Ectodermal cell (in vitro differentiated cells): ENCODE measurements at regions not wholly inside any gene's neighbourhood (a gene's known extent, or its start where the extent isn't known, plus 50 kb on each side); places are given as distances from the start of the nearest gene placed in this dataset.

Experiments
- H3K27ac ChIP-seq: 2 replicates; pipeline ENCODE4 v1.7.0; 2013; ENCODE audit warnings: mild to moderate bottlenecking, low read depth, low read length; ENCODE audit not compliant: insufficient read depth, poor library complexity, severe bottlenecking
- H3K27me3 ChIP-seq: 2 replicates; pipeline ENCODE4 v1.7.0; 2013; ENCODE audit warnings: mild to moderate bottlenecking, low read length; ENCODE audit not compliant: insufficient read depth, control insufficient read depth, poor library complexity, severe bottlenecking
- H3K36me3 ChIP-seq: one replicate; pipeline ENCODE4 v1.7.0; 2013; ENCODE audit warnings: low read length; ENCODE audit not compliant: control insufficient read depth, insufficient read depth
- H3K4me1 ChIP-seq: one replicate; pipeline ENCODE4 v1.7.0; 2013; ENCODE audit warnings: low read length; ENCODE audit not compliant: control insufficient read depth, insufficient read depth
- H3K4me3 ChIP-seq: 2 replicates; pipeline ENCODE4 v1.7.0; 2013; ENCODE audit warnings: low read depth, low read length, control low read depth; ENCODE audit not compliant: insufficient read depth
- H3K9me3 ChIP-seq: 2 replicates; pipeline ENCODE4 v1.7.0; 2013; ENCODE audit warnings: mild to moderate bottlenecking, low read length, moderate library complexity; ENCODE audit not compliant: control insufficient read depth
- WGBS, 2 experiments: methylation state at CpG; one replicate each; pipeline ENCODE4 v1.1.7; 2013; ENCODE audit warnings: missing lambda C conversion rate in 2 of 2; 5-methylcytosine and 5-hydroxymethylcytosine counted together

- WGBS, 2 experiments: 91 to 96% methylated on average over 4 of the region's 4 CpGs
- no peaks in the 10 kb centered on the region for H3K9me3 ChIP-seq
- H3K27me3 ChIP-seq: no peaks in the 10 kb centered on the region
- H3K36me3 ChIP-seq: no peaks in the 10 kb centered on the region
- no peak overlapping the region for H3K4me3 ChIP-seq
- no peaks in the 10 kb centered on the region for H3K4me1 ChIP-seq
- H3K27ac ChIP-seq: no peak overlapping the region
Observed at GRCh38 chr11:122604621-122605020, 50.9 kb upstream of the UBASH3B start.

- no peaks in the 10 kb centered on the region for H3K27me3 ChIP-seq
- H3K27ac ChIP-seq: no peak overlapping the region
- no peak overlapping the region for H3K4me3 ChIP-seq
- no peaks in the 10 kb centered on the region for H3K4me1 ChIP-seq
- H3K36me3 ChIP-seq: no peaks in the 10 kb centered on the region
- no peaks in the 10 kb centered on the region for H3K9me3 ChIP-seq
- WGBS, 2 experiments: 87 to 91% methylated on average over 7 of the region's 7 CpGs
Observed at GRCh38 chr11:122601141-122602125, 54.1 kb upstream of the UBASH3B start.

GRCh38 chr11:122600290-122600689 is 55.2 kb upstream of the UBASH3B start:
- Histone ChIP-seq H3K36me3 (no peaks in the 10 kb centered on the region), H3K4me1 (no peaks in the 10 kb centered on the region), H3K27me3 (no peaks in the 10 kb centered on the region), H3K9me3 (no peaks in the 10 kb centered on the region), H3K27ac (no peak overlapping the region), H3K4me3 (no peak overlapping the region)
- 96% methylated on average over 2 of the region's 2 CpGs for WGBS, 2 experiments

- Histone ChIP-seq H3K9me3 (no peaks in the 10 kb centered on the region), H3K4me3 (no peak overlapping the region), H3K27ac (no peak overlapping the region), H3K36me3 (no peaks in the 10 kb centered on the region), H3K27me3 (no peaks in the 10 kb centered on the region), H3K4me1 (no peaks in the 10 kb centered on the region)
Observed at GRCh38 chr11:122599434-122599833, 56.1 kb upstream of the UBASH3B start.

GRCh38 chr11:122598971-122599370 is 56.6 kb upstream of the UBASH3B start:
- Histone ChIP-seq H3K27ac (no peak overlapping the region), H3K36me3 (no peaks in the 10 kb centered on the region), H3K4me3 (no peak overlapping the region), H3K4me1 (no peaks in the 10 kb centered on the region), H3K27me3 (no peaks in the 10 kb centered on the region), H3K9me3 (no peaks in the 10 kb centered on the region)
- WGBS, 2 experiments: 87 to 94% methylated on average over 3 of the region's 3 CpGs

GRCh38 chr11:122597511-122597910 is 58.0 kb upstream of the UBASH3B start:
- no peak overlapping the region for H3K27ac ChIP-seq
- no peaks in the 10 kb centered on the region for H3K4me1 ChIP-seq
- 93 to 96% methylated on average over 2 of the region's 2 CpGs for WGBS, 2 experiments
- H3K9me3 ChIP-seq: no peaks in the 10 kb centered on the region
- H3K27me3 ChIP-seq: no peaks in the 10 kb centered on the region
- no peaks in the 10 kb centered on the region for H3K36me3 ChIP-seq
- no peak overlapping the region for H3K4me3 ChIP-seq

GRCh38 chr11:122594986-122595645 is 60.4 kb upstream of the UBASH3B start:
- Histone ChIP-seq H3K27ac (no peak overlapping the region), H3K36me3 (no peaks in the 10 kb centered on the region), H3K4me3 (no peak overlapping the region), H3K9me3 (no peaks in the 10 kb centered on the region), H3K4me1 (no peaks in the 10 kb centered on the region), H3K27me3 (no peaks in the 10 kb centered on the region)
- WGBS, 2 experiments: 95 to 99% methylated on average over 3 of the region's 3 CpGs

- H3K36me3 ChIP-seq: no peaks in the 10 kb centered on the region
- H3K9me3 ChIP-seq: no peaks in the 10 kb centered on the region
- H3K27ac ChIP-seq: no peak overlapping the region
- no peak overlapping the region for H3K4me3 ChIP-seq
- WGBS, 2 experiments: 86 to 94% methylated on average over 4 of the region's 4 CpGs
- no peaks in the 10 kb centered on the region for H3K4me1 ChIP-seq
- H3K27me3 ChIP-seq: no peaks in the 10 kb centered on the region
Observed at GRCh38 chr11:122593473-122594420, 61.8 kb upstream of the UBASH3B start.

- no peaks in the 10 kb centered on the region for H3K36me3 ChIP-seq
- H3K27me3 ChIP-seq: no peaks in the 10 kb centered on the region
- H3K4me1 ChIP-seq: no peaks in the 10 kb centered on the region
- no peak overlapping the region for H3K4me3 ChIP-seq
- no peak overlapping the region for H3K27ac ChIP-seq
- no peaks in the 10 kb centered on the region for H3K9me3 ChIP-seq
- WGBS, 2 experiments: 77 to 91% methylated on average over 5 of the region's 6 CpGs
Observed at GRCh38 chr11:122592641-122593040, 62.9 kb upstream of the UBASH3B start.
